ENCODE measurements at regions not wholly inside any gene's neighbourhood (a gene's known extent, or its start where the extent isn't known, plus 50 kb on each side); places are given as distances from the start of the nearest gene placed in this dataset.
"Not testable (repeated sequence)": the region's sequence is repeated elsewhere in the genome, so short reads cannot be mapped to it uniquely, and the experiment has no call there.

- not testable (repeated sequence) for DNase-seq (ENCODE audit: low read depth)
Measured at GRCh38 chr13:109398071-109398470, 388.3 kb downstream of the IRS2 start.

- DNase-seq (ENCODE audit: low read depth) = no peak
Measured at GRCh38 chr13:109397285-109397684, 389.1 kb downstream of the IRS2 start.

DNA sequence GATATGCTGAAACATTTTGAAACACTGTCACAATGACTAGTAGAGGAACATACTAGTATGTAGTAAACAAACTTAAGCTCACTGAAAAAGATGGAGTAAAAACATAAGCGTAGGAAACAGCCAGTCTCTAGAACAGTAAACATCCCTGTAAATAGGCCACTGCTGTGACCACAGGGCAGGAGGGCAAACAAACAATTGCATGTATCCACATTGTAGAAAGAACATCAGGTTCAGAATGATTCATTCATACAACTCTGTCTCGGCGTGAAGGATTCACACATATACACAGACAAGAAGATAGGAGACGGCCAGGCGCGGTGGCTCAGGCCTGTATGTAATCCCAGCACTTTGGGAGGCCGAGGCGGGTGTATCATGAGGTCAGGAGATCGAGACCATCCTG lies 390.1 kb downstream of the IRS2 start:
- DNase-seq (ENCODE audit: low read depth) = no peak

GRCh38 chr13:109395014-109395413 lies 391.4 kb downstream of the IRS2 start:
- no peak for DNase-seq (ENCODE audit: low read depth)

DNA sequence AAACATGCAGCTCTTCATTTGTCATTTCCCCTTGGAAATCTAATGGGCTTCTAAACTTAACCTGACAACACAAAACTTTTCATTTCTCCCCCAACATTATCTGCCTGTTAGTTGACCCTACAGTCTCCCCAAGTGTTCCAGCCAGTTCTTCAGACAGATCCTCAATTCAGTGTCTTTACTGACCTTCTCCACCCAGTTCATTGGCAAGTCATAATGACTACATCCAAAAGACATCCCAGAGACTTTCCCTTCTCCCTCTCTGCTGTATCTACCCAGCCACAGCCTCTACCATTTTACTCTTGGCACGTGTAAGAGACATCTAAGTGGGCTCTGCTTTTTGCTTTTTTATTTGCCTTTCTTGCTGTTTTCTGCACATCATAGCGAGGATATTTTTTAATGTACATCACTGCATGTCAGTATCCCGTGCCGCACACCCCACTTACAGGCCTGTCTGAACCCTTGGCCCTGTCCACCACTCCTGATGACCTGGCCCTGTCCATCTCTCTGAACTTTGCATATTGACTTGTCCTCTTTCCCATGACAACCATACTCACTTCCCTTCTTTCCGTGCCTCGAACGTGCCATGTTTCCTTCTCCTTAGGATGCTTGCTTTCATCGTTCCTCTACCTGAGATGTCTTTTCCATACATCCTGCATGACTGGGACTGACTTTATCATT lies 391.9 kb downstream of the IRS2 start:
- no peak for DNase-seq (ENCODE audit: low read depth)

DNA sequence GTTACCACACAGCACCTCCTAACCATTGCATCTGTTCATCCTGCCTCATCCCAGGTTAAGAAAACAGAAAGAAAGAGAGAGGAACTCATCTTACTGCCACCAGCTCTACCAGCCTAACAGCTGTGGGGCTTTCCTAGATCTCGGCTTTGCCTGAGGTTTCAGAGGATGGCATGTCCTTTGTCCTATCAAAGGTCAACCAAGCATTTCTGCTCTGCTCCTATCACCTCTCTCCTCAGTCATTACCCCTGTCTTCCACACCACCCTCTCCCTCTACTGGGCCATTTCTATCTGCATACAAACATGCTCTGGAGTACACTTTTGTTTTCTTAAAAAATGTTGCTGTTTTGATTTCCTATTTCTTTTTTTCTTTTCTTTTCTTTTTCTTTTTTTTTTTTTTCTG lies 393.3 kb downstream of the IRS2 start:
- DNase-seq (ENCODE audit: low read depth) = no peak

- DNase-seq (ENCODE audit: low read depth) = no peak
Measured at GRCh38 chr13:109390391-109390790, 396.0 kb downstream of the IRS2 start.

- no peak for DNase-seq (ENCODE audit: low read depth)
Measured at GRCh38 chr13:109389892-109390345, 396.5 kb downstream of the IRS2 start.

DNA sequence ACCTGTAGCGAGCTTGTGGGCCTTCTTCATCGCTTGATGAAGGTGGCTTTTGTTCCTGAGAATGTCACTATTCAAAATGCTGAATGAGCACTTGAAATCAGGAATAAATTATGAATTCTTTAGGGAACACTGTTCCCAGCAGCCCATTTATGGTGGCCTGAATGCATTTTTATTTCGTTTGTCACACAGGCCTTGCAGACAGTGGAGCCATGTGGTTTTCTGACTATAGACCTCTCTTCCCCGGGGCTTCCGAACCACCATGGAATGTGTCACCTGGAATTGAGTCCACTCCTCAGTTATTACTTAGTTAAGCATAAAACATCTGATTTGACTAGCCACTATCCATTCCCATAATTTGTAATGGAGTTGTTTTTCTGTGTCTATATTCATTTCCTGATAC lies 396.9 kb downstream of the IRS2 start:
- no peak for DNase-seq (ENCODE audit: low read depth)

DNA sequence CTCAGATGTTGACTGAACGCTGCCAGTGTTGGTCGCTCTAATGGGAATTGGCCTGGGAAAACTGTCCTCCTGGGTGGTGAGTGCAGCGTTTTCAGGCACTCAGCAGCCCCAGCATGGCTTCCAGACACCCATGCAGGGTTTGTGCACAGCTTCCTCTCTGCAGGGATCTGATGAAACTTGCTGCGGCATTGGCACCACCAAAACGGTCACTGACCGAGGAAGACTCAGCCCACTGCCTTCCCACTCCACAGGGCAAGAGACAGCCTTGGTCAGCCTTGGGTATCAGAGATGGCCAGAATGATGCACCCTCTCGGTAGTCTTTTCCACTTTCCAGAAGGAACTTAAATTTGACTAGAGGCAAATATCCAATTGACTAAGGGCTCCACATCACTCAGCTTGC lies 398.9 kb downstream of the IRS2 start:
- no peak for DNase-seq (ENCODE audit: low read depth)

GRCh38 chr13:109385242-109385560 lies 401.2 kb downstream of the IRS2 start:
- DNase-seq (ENCODE audit: low read depth) = no peak

DNA sequence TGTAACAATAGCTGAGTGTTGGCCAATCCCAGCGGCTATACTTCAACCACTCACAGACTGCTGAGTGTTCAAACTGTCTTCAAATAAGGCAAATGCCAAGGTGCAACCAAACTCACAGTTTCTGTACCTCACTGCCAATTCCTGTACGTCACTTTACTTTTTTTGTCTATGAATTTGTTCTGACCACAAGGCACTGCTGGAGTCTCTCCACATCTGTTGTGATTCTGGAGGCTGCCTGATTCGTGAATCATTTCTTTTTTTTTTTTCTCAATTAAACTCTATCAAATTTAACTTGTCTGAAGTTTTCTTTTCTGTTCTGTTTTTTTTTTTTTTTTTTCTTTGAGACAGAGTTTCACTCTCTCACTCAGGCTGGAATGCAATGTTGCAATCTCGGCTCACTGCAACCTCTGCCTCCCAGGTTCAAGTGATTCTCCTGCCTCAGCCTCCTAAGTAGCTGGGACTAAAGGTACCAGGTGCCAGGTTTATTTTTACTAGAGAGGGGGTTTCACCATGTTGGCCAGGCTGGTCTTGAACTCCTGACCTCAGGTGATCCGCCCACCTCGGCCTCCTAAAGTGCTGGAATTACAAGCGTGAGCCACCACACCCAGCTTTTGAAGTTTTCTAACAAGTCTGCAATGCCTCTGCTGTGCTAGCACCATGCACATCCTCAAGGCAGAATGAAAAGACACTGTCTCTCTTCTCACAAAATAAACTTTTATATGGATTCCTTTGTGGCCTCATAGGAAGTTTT lies 401.7 kb downstream of the IRS2 start:
- DNase-seq (ENCODE audit: low read depth) = no peak

DNA sequence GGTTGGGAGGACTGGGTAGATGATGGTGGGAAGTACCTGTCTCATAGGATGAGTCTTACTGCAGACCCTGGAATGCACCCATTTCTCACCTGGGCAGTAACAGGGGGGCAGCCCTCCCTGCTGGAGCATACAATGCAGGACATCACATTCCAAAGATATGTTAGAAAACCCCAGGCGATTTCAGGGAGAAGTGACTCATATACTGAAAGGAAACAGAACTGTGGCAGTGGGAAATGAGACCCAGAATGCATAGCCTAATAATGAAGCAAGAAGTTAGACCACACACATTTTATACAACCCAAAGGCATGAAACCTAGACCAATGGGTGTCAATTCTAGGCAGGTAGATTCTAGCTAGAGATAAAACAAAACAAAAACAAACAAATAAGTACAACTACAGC lies 402.7 kb downstream of the IRS2 start:
- no peak for DNase-seq (ENCODE audit: low read depth)

GRCh38 chr13:109381546-109382180 lies 404.7 kb downstream of the IRS2 start:
- DNase-seq (ENCODE audit: low read depth) = no peak

GRCh38 chr13:109380457-109380856 lies 405.9 kb downstream of the IRS2 start:
- DNase-seq (ENCODE audit: low read depth) = no peak

DNA sequence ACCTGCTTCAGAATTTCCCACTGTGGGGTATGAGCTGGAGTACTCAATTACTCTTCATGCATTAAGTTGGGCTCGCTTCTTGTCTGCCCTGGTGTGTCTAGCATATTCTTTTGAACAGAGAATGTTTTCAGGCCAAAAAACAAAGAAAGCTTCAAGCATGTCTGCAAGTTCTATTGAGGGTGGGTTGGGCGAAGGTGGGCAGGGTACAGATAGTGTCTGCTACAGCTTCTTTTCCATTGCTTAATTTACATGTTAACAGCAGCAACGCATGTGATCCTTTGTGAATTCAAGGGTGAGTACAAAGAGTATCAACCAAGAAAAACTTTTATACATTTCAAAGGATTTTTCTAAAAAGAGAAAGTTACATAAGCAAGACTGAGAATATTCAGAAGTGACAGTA lies 406.5 kb downstream of the IRS2 start:
- DNase-seq (ENCODE audit: low read depth) = no peak

DNA sequence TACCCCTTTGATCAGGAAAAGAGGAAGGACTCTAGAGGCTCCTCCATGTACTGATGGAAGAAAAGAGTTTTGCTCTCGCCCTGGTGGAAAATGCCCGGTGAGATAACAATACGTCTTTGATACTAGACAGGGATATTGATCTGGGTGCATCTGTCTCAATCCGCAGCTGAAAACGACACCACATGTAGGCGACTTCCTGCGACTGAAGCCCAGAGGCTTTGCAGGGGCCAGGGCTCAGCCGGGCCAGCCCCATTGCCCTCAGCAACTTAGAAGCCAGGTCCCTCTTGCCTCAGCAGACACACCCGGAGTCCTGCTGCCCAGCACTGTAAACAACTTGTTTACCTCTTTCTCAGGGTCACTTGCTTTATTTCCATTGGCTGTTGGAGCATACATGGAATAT lies 409.4 kb downstream of the IRS2 start:
- no peak for DNase-seq (ENCODE audit: low read depth)

DNA sequence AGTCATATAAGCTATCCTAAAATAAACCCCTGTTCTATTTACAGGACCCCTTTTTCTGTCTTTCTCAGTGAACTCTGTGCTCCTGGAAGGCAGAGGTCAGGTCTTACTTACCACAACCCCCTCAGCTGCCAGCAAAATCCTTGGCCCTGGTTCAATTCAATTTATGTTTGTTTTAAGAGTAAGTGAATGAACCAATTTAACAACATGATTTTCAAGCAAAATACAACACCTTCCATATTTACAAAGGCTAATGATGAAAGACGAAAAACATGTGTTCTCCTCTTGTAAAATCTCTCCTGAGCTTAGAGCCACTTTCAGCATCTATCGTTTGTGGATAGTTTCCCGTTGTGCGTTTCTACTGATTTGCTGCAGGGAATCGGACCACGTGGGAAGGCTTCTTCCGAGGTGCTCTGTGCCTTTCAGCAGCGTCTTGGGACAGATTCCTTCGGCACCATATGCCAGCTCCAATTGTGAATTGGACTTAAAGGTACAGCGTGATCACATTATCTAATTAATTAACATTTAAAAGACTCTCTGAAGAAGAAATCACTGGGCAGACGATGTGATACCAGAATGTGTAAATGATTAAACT lies 411.7 kb downstream of the IRS2 start:
- no peak for DNase-seq (ENCODE audit: low read depth)

DNA sequence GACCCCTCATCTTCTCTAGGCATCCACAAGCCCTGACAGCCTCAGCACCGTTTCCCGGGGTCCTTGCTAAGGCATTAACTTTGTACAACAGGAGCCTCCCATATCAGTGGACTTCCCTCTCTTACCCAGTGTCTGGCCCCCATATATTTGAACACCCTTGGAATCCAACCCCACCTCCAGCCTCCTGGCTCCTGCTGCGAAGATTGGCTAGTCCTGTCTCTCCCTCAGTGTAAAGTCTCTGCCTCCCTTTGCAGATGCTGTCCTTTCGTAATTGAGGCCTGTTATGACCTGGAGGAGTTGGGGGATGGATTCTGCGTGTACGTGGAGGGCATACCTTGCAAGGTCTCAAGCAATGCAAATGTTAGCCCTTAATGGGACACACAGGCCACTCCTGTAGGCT lies 413.7 kb downstream of the IRS2 start:
- DNase-seq (ENCODE audit: low read depth) = no peak

- no peak for DNase-seq (ENCODE audit: low read depth)
Measured at GRCh38 chr13:109371066-109371465, 415.3 kb downstream of the IRS2 start.

- DNase-seq (ENCODE audit: low read depth) = no peak
Measured at GRCh38 chr13:109370496-109370895, 415.9 kb downstream of the IRS2 start.

DNA sequence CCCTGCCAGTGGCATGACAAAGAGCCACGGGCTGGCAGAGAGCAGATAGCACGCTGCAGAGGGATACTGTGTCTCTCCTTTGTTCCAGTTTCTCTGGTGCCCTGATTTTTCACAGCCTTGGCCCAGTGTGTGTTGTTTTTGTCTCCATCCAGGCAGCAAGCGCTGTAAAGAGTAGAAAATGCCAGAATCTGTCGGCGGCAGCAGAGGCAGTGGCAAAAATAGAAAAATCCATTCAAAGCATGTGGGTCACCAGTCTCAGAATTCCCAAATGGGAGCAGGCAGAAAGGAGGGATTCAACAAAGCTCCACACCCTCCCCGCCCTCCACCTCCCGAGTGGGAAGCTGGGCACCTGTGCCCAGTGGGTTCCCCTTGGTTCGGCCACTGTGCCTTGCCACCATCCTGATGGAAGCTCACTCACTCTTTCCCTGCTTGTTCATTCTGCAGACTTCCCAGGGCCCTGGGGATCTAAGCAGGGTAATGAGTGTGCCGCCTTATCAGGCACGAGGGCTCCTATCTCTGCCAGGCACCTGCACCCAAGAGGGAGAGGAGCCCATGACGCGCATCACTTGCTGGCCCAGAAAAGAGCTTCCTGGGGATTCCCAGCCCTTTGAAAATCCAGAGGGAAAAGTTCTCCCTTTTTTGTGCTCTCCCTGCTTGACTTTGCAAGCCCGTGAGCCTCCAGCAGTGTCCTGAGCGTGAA lies 416.9 kb downstream of the IRS2 start:
- no peak for DNase-seq (ENCODE audit: low read depth)
